Breast epithelium (tissue), 3 donors: ENCODE measurements at regions not wholly inside any gene's neighbourhood (a gene's known extent, or its start where the extent isn't known, plus 50 kb on each side); places are given as distances from the start of the nearest gene placed in this dataset.

Source experiments
- CTCF ChIP-seq, 3 donors: fragments of 450-650 bp; IDR thresholded peaks; one replicate each; pipeline ENCODE4 v1.5.1; 2016 to 2017; ENCODE audit warnings: antibody characterized with exemption in 3 of 3, mild to moderate bottlenecking in 3 of 3, moderate library complexity in 3 of 3
- POLR2A ChIP-seq: fragments of 450-650 bp; IDR thresholded peaks from one replicate; pipeline ENCODE4 v1.6.1; 2016; ENCODE audit warnings: antibody characterized with exemption, mild to moderate bottlenecking, moderate library complexity

GRCh38 chr11:127225619-127226018 is 225.0 kb upstream of the KIRREL3 start:
- TF ChIP-seq POLR2A = no peak
- TF ChIP-seq CTCF (IDR thresholded peaks at IDR 0.05) = no peak
